ENCODE measurements at regions not wholly inside any gene's neighbourhood (a gene's known extent, or its start where the extent isn't known, plus 50 kb on each side); places are given as distances from the start of the nearest gene placed in this dataset.

DNA sequence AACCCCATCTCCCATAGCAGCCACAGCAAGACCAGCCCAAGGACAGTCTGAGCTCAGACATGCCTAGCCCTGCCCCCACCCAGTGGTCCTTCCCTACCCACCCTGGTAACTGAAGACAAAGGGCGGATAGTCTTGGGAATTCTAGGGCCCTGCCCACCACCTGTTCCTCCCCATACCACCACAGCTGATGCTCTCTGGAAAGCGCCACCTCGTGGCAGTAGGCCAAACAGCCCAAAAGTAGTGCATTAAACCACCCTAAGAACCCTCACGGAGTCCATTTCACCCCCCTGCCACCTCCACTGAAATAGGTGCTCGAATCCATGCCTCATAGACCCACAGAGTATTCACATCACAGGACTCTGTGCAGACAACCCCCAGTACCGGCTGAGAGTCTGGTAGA lies 1021.4 kb downstream of the CDH8 start:
- Histone ChIP-seq H3K27ac (no peak overlapping the region), H3K9me3 (peaks cover 0 to 6% of the 10 kb centered on the region in 2 donors), H3K27me3 (no peaks in the 10 kb centered on the region), H3K36me3 (no peaks in the 10 kb centered on the region), H3K4me1 (no peaks in the 10 kb centered on the region), H3K4me3 (no peak overlapping the region)
- intact Hi-C loops (cut with DNase I; ENCODE audit: low total_unique reads), result no loop called here
- in situ Hi-C loops (cut with MboI; ENCODE audit: low pct_ligation_motif_present in 1 of 4, low pct_unique_long_range_greater_than_20kb in 1 of 4, low sequenced_read_pairs in 3 of 4), result no loop called here
- TF ChIP-seq EP300 (IDR thresholded peaks at IDR 0.05; ENCODE audit: low read depth) (no peak), POLR2A (IDR thresholded peaks at IDR 0.05) (no peak), POLR2AphosphoS5 (IDR thresholded peaks at IDR 0.05) (no peak)
- TF ChIP-seq, protein P1, sequence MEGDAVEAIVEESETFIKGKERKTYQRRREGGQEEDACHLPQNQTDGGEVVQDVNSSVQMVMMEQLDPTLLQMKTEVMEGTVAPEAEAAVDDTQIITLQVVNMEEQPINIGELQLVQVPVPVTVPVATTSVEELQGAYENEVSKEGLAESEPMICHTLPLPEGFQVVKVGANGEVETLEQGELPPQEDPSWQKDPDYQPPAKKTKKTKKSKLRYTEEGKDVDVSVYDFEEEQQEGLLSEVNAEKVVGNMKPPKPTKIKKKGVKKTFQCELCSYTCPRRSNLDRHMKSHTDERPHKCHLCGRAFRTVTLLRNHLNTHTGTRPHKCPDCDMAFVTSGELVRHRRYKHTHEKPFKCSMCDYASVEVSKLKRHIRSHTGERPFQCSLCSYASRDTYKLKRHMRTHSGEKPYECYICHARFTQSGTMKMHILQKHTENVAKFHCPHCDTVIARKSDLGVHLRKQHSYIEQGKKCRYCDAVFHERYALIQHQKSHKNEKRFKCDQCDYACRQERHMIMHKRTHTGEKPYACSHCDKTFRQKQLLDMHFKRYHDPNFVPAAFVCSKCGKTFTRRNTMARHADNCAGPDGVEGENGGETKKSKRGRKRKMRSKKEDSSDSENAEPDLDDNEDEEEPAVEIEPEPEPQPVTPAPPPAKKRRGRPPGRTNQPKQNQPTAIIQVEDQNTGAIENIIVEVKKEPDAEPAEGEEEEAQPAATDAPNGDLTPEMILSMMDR (IDR thresholded peaks at IDR 0.05), result no peak
- no peak for DNase-seq
- WGBS, 2 donors (ENCODE audit: low coverage in 1 of 2), result 76% methylated on average over 6 of the region's 6 CpGs; no CpG with 5 or more reads in 1 of the 2 donors

DNA sequence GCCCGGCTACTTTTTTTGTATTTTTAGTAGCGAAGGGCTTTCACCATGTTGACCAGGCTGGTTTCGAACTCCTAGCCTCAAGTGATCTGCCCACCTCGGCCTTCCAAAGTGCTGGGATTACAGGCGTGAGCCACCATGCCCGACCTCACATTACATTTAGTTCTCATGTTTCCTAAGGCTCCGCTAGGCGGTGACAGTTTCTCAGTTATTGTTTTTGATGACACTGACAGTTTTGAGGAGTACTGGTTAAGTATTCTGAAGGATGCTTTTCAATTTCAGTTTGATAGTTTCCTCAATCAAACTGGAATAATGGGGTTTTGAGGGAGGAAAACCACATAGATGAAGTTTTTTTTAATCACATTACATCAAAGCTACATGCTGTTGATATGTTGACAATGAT lies 1028.5 kb downstream of the CDH8 start:
- Histone ChIP-seq H3K4me1 (no peaks in the 10 kb centered on the region), H3K27me3 (no peaks in the 10 kb centered on the region), H3K4me3 (no peak overlapping the region), H3K36me3 (no peaks in the 10 kb centered on the region), H3K27ac (no peak overlapping the region), H3K9me3 (no peaks in the 10 kb centered on the region)
- TF ChIP-seq EP300 (IDR thresholded peaks at IDR 0.05; ENCODE audit: low read depth) (no peak), POLR2A (IDR thresholded peaks at IDR 0.05) (no peak), POLR2AphosphoS5 (IDR thresholded peaks at IDR 0.05) (no peak)
- TF ChIP-seq, protein P1 (IDR thresholded peaks at IDR 0.05), result no peak
- no peak for DNase-seq
- intact Hi-C loops (cut with DNase I; ENCODE audit: low total_unique reads), result no loop called here
- 74 to 82% methylated on average over 8 of the region's 8 CpGs for WGBS, 2 donors (ENCODE audit: low coverage in 1 of 2)
- in situ Hi-C loops (cut with MboI; ENCODE audit: low pct_ligation_motif_present in 1 of 4, low pct_unique_long_range_greater_than_20kb in 1 of 4, low sequenced_read_pairs in 3 of 4), result no loop called here

DNA sequence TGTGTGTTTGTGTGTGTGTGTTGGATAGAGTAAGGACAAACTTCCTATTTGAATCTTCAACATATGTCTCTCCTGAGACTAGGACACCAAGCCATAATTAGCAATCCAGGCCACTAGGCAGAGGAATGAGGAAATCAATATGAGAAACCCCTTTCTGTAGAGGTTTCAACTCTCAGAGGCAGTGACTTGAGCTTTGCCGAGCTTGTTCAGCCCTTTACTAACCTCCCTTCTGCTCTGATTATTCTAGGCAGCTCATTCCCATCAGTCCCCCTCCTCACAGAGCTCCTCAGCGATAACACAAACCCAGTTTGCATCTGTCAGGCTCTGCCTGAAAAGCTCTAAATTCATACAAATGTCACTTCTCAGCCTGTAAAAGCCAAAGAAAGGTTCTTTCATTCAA lies 1030.3 kb downstream of the CDH8 start:
- intact Hi-C loops (cut with DNase I; ENCODE audit: low total_unique reads), result no loop called here
- WGBS, 2 donors (ENCODE audit: low coverage in 1 of 2), result 69% methylated on average over 2 of the region's 2 CpGs; no CpG with 5 or more reads in 1 of the 2 donors
- in situ Hi-C loops (cut with MboI; ENCODE audit: low pct_ligation_motif_present in 1 of 4, low pct_unique_long_range_greater_than_20kb in 1 of 4, low sequenced_read_pairs in 3 of 4), result no loop called here

DNA sequence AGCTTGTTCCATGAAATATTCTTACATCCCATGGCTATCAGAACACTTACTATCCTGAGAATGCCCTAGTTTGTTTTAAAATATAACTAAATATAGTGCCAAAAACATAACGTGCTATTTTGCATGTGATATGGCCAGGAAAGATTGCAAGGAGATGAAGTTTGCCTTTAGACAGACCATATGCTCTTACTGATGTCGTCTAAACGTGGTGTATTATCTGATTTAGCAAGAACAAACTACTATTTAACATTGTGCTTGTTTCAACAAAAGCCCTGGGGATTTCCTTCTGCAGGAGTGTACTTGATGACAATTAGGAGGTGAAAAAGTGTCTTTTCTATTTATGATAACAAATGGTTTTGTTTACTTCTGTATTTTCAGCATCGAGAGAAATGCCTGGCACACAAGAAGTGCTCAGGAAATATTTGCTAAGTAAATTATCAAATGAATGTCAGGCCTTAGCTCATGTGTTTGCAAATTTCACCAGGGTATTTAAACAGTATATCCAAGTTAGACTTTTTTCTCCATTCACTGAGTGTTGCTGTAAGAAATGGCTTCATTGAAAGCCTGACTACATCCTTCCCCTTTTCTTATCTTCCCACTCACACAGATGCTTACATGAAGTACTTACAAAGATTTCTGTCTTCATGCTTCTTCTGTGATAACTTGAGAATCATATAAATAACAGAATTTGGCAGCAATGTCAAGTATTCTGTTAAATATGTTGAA lies 1033.6 kb downstream of the CDH8 start:
- intact Hi-C loops (cut with DNase I; ENCODE audit: low total_unique reads), result no loop called here
- H3K9me3 ChIP-seq, result no peaks in the 10 kb centered on the region
- 25 to 26% methylated on average over 4 of the region's 4 CpGs for WGBS, 2 donors (ENCODE audit: low coverage in 1 of 2)

More for the DNA sequence above, 1030.3 kb downstream of the CDH8 start:
- Histone ChIP-seq H3K9me3 (no peaks in the 10 kb centered on the region), H3K4me1 (no peaks in the 10 kb centered on the region), H3K4me3 (no peak overlapping the region), H3K27ac (no peak overlapping the region), H3K27me3 (no peaks in the 10 kb centered on the region), H3K36me3 (no peaks in the 10 kb centered on the region)
- no peak for DNase-seq
- TF ChIP-seq POLR2A (IDR thresholded peaks at IDR 0.05) (no peak), POLR2AphosphoS5 (IDR thresholded peaks at IDR 0.05) (no peak), EP300 (IDR thresholded peaks at IDR 0.05; ENCODE audit: low read depth) (no peak)
- TF ChIP-seq, protein P1 (IDR thresholded peaks at IDR 0.05), result no peak

More for the DNA sequence above, 1033.6 kb downstream of the CDH8 start:
- TF ChIP-seq POLR2AphosphoS5 (IDR thresholded peaks at IDR 0.05) (no peak), EP300 (IDR thresholded peaks at IDR 0.05; ENCODE audit: low read depth) (no peak), POLR2A (IDR thresholded peaks at IDR 0.05) (no peak)
- TF ChIP-seq, protein P1 (IDR thresholded peaks at IDR 0.05), result no peak
- H3K4me3 ChIP-seq, result no peak overlapping the region
- in situ Hi-C loops (cut with MboI; ENCODE audit: low pct_ligation_motif_present in 1 of 4, low pct_unique_long_range_greater_than_20kb in 1 of 4, low sequenced_read_pairs in 3 of 4), result no loop called here
- DNase-seq, result no peak
- no peaks in the 10 kb centered on the region for H3K27me3 ChIP-seq
- H3K36me3 ChIP-seq, result no peaks in the 10 kb centered on the region
- H3K27ac ChIP-seq, result no peak overlapping the region
- H3K4me1 ChIP-seq, result no peaks in the 10 kb centered on the region
